H1 (cell line): ENCODE measurements at regions not wholly inside any gene's neighbourhood (a gene's known extent, or its start where the extent isn't known, plus 50 kb on each side); places are given as distances from the start of the nearest gene placed in this dataset.

Experiments used
- TAF7 ChIP-seq: optimal IDR thresholded peaks from 2 replicates; pipeline ENCODE3; 2011; ENCODE audit warnings: low read depth, mild to moderate bottlenecking, inconsistent platforms, low read length, moderate library complexity, borderline replicate concordance
- TF ChIP-seq, protein P1 (sequence below): fragments of 300-600 bp; sonication (generic); IDR thresholded peaks from 2 replicates; pipeline ENCODE4 v1.7.1; 2012; ENCODE audit warnings: low read length, moderate library complexity, mild to moderate bottlenecking, inconsistent platforms; ENCODE audit not compliant: insufficient replicate concordance

GRCh38 chr4:126992910-126993309, 639.8 kb upstream of the INTU start (continued):
- TF ChIP-seq, protein P1, sequence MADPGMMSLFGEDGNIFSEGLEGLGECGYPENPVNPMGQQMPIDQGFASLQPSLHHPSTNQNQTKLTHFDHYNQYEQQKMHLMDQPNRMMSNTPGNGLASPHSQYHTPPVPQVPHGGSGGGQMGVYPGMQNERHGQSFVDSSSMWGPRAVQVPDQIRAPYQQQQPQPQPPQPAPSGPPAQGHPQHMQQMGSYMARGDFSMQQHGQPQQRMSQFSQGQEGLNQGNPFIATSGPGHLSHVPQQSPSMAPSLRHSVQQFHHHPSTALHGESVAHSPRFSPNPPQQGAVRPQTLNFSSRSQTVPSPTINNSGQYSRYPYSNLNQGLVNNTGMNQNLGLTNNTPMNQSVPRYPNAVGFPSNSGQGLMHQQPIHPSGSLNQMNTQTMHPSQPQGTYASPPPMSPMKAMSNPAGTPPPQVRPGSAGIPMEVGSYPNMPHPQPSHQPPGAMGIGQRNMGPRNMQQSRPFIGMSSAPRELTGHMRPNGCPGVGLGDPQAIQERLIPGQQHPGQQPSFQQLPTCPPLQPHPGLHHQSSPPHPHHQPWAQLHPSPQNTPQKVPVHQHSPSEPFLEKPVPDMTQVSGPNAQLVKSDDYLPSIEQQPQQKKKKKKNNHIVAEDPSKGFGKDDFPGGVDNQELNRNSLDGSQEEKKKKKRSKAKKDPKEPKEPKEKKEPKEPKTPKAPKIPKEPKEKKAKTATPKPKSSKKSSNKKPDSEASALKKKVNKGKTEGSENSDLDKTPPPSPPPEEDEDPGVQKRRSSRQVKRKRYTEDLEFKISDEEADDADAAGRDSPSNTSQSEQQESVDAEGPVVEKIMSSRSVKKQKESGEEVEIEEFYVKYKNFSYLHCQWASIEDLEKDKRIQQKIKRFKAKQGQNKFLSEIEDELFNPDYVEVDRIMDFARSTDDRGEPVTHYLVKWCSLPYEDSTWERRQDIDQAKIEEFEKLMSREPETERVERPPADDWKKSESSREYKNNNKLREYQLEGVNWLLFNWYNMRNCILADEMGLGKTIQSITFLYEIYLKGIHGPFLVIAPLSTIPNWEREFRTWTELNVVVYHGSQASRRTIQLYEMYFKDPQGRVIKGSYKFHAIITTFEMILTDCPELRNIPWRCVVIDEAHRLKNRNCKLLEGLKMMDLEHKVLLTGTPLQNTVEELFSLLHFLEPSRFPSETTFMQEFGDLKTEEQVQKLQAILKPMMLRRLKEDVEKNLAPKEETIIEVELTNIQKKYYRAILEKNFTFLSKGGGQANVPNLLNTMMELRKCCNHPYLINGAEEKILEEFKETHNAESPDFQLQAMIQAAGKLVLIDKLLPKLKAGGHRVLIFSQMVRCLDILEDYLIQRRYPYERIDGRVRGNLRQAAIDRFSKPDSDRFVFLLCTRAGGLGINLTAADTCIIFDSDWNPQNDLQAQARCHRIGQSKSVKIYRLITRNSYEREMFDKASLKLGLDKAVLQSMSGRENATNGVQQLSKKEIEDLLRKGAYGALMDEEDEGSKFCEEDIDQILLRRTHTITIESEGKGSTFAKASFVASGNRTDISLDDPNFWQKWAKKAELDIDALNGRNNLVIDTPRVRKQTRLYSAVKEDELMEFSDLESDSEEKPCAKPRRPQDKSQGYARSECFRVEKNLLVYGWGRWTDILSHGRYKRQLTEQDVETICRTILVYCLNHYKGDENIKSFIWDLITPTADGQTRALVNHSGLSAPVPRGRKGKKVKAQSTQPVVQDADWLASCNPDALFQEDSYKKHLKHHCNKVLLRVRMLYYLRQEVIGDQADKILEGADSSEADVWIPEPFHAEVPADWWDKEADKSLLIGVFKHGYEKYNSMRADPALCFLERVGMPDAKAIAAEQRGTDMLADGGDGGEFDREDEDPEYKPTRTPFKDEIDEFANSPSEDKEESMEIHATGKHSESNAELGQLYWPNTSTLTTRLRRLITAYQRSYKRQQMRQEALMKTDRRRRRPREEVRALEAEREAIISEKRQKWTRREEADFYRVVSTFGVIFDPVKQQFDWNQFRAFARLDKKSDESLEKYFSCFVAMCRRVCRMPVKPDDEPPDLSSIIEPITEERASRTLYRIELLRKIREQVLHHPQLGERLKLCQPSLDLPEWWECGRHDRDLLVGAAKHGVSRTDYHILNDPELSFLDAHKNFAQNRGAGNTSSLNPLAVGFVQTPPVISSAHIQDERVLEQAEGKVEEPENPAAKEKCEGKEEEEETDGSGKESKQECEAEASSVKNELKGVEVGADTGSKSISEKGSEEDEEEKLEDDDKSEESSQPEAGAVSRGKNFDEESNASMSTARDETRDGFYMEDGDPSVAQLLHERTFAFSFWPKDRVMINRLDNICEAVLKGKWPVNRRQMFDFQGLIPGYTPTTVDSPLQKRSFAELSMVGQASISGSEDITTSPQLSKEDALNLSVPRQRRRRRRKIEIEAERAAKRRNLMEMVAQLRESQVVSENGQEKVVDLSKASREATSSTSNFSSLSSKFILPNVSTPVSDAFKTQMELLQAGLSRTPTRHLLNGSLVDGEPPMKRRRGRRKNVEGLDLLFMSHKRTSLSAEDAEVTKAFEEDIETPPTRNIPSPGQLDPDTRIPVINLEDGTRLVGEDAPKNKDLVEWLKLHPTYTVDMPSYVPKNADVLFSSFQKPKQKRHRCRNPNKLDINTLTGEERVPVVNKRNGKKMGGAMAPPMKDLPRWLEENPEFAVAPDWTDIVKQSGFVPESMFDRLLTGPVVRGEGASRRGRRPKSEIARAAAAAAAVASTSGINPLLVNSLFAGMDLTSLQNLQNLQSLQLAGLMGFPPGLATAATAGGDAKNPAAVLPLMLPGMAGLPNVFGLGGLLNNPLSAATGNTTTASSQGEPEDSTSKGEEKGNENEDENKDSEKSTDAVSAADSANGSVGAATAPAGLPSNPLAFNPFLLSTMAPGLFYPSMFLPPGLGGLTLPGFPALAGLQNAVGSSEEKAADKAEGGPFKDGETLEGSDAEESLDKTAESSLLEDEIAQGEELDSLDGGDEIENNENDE: no peak
- no peak for TF ChIP-seq TAF7
